ENCODE measurements at regions not wholly inside any gene's neighbourhood (a gene's known extent, or its start where the extent isn't known, plus 50 kb on each side); places are given as distances from the start of the nearest gene placed in this dataset.
"Not testable (repeated sequence)": the region's sequence is repeated elsewhere in the genome, so short reads cannot be mapped to it uniquely, and the experiment has no call there.

DNA sequence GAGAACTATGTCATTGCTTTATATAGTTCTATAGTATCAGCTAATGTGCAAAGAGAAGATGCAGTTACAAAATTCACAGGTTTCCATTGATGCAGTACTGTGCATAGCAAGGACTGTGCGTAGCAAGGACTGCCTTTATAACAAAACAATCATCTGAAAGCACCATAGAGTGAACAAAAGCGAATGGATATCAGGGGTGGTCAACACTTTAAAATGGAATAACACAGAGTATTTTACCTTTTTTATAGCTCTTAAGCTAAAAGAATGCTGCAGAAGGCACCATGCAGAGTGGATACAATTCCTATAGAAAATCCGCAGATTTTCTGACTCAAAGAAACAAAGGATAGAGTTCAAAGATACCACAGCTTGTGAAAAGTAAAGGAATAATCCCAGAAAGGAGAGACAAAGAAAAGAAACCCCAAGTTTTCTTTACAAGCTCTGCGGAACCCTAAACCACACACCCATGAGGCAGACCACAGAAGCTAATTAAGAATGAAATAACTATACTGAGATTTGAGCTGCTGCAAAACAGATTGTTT lies 229.9 kb upstream of the DTNA start:
- no peak for DNase-seq (ENCODE audit: low spot score)

DNA sequence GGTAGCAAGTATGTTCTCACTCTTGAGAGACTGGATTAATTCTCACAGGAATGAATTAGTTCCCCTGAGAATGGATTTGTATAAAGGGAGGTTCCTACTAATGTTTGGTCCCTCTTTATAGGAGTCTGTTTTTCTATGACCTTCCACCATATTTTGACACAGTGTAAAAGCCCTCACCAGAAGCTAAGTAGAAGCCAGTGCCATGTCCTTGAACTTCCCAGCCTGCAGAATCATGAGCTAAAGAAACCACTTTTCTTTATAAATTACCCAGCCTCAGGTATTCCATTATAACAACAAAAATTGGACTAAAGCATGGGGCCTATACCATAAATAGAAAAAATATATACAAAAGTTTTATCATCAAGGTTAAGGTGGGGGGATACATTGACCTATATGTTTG lies 227.9 kb upstream of the DTNA start:
- no peak for DNase-seq (ENCODE audit: low spot score)

DNA sequence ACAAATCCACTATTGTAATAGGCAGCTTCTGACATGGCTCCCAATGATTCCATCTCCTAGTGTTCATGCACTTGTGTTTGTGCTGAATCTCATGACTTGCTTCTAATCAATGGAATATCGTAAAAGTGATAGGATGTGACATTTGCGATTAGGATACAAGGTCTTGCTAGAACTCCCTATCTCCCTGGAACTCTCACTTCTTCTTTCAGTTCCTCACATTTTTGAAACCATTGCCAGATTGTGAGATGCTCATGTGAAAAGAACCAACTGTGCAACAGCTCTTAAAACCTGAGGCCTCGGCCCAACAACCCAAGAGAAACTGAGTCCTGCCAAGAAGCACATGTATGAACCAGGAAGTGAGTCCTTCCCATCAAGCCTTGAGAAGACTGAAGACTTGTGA lies 226.9 kb upstream of the DTNA start:
- DNase-seq (ENCODE audit: low spot score), result no peak

DNA sequence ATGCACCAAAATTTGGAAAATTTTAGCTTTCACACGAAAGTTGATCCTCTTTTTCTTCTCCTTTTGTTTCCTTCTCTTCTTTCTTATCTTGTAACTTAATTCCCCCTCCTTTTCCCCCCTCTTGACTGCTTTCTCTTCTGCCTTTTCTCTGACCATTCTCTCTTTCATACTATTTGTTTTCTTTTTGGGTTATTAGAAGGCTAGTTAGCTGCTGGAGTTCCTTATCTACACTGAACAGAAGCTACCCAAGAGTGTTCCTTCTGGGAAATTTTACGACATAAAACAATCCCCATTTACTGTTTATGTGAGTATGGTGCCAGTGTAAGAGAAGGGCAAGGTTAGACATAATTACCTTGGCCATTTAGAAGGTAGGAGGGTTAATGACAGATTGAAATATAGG lies 218.4 kb upstream of the DTNA start:
- DNase-seq (ENCODE audit: low spot score), result no peak

DNA sequence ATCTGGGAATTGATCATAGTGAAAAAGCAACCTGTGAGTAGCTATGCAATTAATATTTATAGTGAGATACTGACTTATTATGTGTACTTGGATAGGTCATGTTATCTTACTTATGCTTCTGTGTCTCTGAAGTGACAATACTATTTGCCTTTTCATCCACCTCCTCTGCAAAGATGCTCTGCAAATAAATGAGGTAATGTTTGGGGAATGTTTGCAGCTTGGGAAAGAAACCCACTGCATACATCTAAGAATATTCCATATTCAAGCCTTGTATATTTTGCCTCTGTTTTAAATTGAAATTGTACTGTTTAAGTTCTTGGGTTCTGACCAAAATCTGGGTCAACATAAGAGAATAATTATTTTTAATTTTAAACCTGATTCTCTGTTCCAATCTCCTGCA lies 217.4 kb upstream of the DTNA start:
- DNase-seq (ENCODE audit: low spot score), result no peak

DNA sequence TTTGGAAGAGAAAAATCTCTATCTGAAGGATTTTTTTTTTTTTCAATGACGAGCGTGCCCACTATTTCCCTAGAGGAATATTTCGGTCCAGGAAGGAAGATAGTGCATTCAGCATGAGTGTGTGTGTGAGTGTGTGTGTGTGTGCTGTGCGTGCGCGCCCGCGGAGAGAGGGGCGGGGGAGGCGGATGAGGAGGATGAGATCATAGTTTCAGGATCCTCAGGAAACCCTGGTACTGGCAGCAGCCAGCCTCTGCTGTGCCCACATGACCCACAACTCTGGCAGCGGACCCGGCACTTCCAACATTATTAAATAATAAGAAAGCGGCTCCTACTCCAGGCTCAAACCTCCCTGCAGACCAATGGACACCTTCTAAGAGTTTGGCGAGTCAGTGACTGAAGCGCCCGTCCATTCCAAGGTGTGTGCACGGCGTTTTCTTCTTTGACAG lies 217.0 kb upstream of the DTNA start:
- no peak for DNase-seq (ENCODE audit: low spot score)

DNA sequence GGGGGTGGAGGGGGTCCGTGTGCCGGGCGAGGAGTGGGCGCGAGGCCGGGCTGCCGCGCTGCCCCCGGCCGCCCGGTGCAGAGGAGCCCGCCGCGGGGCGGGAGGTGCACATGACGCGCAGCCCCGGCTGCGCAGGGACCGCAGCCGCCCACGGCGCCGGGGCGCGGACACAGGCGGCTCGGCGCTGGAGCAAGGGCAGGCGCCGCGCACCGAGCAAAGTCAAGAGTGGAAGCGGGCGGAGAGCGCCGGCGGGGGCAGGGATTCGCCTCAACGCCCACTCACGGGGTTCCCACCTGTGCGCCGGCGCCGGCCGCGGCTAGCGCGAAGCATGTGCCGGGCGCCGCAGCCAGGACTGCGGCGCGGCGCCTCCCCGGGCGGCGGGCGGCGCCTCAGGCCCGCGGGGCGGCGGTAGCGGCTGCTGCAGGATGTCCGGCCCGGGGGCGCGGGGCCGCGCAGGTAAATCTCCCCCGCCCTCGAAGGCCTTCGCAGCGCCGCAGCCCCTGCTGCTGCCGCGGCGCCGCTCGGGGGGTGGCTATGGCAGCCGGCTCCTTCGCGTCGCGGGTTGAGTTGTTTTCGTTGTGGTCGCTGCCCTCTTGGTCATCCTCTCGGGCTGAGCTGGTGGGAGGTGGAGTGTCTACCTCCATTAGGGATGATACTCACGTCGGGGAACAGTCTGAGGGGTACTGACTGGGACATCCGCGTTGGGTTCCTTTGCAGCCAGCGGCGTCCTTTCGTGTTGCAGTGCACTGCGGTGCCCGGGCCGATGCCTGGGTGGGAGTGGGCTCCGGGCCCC lies 216.3 kb upstream of the DTNA start:
- no peak for DNase-seq (ENCODE audit: low spot score)

DNA sequence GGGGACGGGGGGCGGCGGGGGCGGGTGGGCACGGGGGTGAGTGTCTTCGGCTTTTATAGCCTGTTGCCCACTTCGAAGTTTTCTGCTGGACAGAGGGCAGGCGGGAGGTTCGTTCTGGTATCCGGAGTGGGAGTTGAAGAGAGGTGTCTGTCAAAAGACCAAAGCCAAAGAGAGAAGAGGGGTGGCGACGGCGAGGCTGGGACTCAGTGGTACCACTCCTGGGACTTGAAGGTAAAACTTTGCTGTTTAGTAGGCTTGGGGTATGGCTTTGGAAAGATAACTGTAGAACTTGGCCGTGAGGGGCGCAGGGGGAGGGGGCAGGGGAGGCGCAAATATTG lies 215.8 kb upstream of the DTNA start:
- DNase-seq (ENCODE audit: low spot score), result no peak

DNA sequence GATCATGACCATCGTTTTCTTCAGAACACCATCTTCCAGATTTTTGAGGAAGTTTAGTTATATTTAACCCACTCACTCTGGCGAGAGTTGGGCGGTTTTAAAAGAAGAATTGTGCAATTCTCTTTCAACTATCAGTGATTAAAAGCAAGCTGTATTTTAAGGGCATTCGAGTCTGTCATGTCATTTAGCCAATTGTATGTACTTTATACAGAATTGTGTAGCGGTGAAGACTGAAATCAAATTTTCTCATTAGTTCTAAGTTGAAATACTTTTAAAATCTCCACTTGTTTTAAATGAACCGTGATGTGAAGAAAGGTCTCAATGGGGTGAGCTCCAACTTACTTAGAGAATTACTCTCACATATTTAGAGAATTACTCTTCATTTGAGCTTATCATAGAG lies 214.6 kb upstream of the DTNA start:
- DNase-seq (ENCODE audit: low spot score), result no peak

DNA sequence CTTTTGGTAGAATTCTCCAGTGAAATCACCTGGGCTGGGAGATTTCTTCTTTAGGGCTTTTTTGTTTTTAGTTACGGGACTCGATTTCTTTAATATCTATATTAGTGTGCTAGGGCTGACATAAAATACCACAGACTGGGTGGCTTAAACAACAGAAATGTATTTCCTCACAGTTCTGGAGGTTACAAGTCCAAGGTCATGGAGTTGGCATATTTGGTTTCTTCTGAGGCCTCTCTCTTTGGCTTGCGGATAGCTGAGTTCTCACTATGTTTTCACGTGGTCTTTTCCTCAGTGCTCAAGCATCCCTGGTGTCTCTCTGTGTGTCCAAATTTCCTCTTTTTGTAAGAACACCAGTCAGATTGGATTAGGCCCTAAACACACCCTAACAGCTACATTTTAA lies 208.5 kb upstream of the DTNA start:
- DNase-seq (ENCODE audit: low spot score), result no peak

DNA sequence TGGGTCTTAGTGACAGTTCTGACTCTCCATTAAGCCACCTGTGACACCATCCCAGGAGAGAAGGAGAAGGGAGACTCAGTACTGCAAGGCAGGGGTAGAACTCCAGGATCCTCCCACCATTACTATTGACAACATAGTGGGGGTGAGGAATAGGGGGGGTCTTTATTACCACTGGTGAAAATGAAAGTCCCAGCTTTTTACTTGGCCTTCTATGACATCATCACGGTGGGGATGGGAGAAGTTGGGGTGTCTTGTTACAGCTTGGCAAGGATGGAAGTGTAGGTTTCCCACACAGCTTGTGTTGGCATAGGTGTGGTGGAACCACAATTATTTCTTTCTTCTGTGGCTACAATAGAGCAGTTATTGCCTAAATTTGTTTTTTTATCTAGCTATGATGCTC lies 203.9 kb upstream of the DTNA start:
- no peak for DNase-seq (ENCODE audit: low spot score)

DNA sequence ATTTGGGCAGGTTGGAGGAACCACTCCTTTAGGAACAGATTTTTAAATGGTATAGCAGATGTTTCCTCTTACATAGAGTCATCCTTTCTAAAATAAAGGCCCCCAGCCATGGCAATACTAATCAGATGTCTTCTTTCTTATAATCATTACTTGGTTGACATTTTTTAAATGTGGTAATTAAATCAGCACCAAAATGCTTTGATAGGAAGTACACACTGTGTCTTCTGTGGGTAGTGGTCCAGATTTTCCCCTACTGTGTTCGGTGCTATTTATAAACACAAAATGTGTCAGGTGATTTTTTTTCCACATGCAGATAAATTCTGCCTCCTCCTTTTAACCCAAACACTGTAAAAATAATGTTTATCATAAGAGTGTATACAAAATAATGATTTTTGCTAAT lies 200.9 kb upstream of the DTNA start:
- DNase-seq (ENCODE audit: low spot score), result no peak

DNA sequence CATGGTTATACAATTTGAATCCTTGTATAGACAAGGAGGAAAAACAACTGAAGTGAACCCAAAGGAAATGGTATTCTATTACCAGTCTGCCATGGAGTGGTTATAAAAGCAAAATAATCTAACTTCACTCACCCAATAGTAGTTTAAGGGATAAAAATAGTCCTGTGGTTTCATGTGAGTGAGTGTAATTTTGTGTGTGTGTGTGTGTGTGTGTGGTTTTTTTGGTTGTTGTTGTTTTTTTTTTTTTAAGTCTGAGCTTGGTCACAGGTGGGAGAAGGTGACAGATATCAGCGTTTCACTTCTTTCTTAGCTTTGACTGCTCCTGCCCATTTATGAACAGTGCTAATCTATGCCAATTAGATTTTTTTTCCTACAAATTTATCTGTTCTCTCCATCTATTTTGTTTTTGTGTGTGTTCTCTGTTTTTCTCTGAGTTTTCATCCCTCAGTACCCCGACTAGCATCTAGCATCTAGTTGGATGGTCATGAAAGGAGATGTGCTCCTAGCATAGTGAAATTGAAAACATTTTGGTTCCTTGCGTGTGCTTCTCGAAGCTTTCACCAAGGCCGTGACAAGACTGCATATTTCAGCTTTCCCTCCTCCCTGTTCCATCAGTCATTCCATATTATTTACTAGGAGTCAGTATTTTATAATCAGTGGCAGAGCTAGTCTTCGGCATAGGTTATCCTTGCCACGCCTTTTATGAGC lies 200.1 kb upstream of the DTNA start:
- DNase-seq (ENCODE audit: low spot score), result no peak

DNA sequence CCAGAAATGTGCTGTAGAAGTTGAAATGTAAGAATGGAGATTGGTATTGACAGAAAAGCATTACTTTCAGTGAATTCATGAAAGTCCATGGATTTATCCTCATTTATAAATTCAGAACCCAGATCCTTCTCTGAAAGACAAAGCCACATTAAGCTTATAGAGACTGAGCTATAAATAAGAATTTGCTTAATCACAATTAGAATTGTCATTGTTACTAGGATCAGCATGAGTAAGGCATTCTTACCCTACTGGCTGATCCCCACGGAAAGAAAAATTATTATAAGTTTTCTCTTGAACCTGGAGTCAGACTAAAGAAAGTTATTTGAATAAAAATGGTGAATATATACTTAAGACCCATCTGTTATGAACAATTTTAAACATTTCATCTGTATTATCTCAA lies 199.2 kb upstream of the DTNA start:
- DNase-seq (ENCODE audit: low spot score), result no peak

DNA sequence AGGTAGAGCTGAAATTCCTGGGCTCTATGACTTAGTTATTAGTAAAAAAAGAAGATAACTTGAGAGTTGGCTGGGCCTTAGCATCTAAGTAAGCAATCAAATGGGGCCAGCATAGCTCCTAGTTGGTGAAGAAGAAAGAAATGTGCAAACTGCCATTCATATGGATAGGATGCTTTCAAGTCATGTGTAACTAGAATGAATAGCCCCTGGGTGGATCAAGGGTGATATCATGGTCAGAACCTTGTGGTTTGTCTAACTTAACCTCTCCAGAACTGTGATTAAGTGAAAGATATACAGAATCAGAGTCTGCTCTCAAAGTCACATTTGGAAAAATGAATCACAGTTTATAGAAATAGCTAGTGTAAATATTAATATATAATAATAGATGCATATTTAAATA lies 198.7 kb upstream of the DTNA start:
- no peak for DNase-seq (ENCODE audit: low spot score)

DNA sequence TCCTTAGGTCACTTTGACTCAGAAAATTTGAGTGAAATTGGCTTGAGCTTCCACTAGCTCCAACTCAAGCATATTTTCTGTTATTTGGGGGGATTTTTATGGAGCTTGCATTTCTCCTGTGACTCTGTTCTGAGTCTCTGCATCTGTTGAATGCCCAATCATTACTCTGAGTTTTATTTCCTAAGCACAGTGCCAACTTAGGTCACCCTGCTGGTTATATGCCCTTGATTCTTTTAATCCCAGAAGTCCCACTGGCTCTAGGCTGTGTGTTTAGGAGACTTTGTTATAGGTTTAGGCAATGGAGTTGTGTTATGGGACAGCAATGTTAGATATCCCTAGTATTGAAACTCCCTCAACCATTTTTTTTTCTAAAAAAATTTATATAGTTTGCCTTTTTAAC lies 198.2 kb upstream of the DTNA start:
- no peak for DNase-seq (ENCODE audit: low spot score)

DNA sequence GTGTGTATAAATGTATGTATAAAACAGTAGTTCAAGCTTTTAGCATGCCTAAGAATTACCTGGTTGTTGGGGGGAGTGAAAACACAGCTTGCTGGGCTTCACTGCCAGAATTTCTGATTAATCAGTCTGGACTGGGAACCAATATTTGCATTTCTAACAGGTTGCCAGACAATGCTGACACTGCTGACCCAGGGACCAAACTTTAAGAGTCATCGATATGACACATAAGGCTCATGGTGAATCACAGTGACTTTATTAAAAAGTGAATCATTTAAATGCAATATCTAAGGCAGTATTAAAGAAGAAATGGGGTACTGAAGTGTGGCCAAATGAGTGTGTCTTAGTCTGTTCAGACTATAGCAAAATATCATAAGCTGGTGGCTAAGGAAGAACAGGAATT lies 195.9 kb upstream of the DTNA start:
- no peak for DNase-seq (ENCODE audit: low spot score)

DNA sequence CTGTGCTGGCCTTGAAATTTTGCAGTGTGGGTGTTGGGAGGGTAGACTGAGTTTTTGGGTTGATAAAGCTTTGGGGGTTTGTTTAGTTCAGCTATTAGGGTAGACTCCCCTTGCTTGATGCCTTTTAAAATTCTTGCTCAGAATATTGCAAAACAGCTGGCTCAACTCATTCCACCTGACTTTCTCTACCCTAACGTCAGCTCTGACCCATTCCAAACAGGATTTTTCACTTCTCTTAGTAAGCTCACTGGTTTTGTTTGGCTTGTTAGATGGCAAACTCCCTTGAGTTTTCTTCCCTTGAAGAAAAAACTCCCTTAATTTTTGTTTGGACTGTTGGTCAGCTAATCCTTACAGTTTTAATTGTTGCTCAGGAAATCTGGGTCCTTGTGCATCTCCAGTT lies 195.1 kb upstream of the DTNA start:
- no peak for DNase-seq (ENCODE audit: low spot score)

DNA sequence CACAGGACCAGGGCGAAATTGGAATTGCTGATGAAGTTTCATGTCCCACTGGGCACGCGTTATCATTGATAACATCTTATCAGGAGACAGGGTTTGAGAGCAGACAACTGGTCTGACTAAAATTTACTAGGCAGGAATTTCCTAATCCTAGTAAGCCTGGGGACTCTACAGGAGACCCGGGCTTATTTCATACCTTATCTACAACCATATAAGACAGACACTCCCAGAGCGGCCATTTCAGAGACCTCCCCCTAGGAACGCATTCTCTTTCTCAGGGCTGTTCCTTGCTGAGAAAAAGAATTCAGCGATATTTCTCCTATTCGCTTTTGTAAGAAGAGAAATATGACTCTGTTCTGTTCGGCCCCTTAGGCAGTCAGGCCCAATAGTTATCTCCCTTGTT lies 193.7 kb upstream of the DTNA start:
- DNase-seq (ENCODE audit: low spot score), result not testable (repeated sequence)

DNA sequence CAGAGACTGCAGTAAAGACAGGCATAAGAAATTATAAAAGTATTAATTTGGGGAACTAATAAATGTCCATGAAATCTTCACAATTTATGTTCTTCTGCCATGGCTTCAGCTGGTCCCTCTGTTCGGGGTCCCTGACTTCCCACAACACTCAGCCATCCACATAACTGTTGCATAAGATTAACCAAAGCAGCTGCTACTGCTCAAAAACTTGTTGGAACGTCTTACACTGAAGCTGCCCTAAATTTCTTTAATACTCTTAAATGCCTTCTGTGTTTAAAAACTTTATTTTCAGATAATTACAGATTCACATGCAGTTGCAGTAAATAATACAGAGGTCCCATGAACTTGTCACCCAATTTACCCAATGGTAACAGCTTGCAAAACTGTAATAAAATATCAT lies 193.1 kb upstream of the DTNA start:
- not testable (repeated sequence) for DNase-seq (ENCODE audit: low spot score)

DNA sequence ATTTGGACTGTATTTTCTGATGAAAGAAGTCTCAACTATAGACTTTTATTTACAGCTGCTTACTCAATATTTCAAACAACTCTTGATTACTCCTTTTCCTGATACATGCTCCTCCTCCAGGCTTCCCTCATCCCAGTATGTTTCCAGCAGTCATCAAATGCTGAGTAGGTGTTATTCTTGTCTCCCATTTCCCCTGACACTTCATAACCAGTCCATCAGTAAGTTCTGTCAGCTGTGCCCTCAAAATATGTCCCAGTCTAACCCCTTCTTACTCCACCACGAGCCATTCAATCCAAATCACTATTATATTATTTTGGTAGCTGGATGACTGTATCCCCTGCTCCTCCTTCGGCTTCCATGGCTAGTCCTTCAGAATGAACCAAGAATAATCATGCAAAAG lies 189.1 kb upstream of the DTNA start:
- no peak for DNase-seq (ENCODE audit: low spot score)

DNA sequence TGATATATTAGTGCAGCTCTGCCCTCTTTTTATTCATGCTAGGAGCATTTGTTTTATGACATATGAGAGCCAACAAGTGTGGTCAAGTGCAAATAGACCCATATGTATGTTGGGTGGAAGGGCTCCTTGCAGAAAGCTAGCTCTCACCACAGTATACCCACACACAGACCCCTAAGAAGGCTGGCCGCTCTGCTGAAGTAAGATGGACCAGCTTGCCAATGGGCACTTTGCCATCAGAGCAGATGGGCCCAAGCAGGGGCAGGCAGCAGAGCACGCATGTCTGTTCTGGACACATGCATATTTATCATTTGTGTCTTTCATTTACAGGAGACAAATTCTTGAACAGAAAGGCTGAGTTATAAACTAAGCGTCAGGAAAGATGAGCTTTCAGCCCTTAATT lies 187.5 kb upstream of the DTNA start:
- no peak for DNase-seq (ENCODE audit: low spot score)

DNA sequence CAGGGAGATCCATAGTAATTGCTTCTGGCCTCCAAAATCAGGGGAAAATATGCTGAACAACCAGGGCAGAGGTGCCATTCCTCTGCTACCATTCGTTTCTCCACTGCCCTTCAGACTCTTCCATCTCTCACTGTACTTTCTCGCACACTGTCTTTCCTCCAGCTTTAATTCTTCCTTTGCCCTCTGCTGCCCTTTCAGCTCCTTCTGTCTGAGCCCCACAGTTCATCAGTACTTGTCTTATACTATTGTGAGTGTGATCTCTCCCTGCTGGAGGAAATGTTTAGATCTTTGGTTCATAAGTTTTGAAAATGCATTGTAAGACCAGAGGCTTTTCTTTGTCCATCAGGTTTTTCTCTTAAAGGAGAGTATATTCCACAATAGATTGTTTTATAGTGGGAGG lies 184.9 kb upstream of the DTNA start:
- DNase-seq (ENCODE audit: low spot score), result no peak
